22Rv1 (cell line): ENCODE measurements at regions not wholly inside any gene's neighbourhood (a gene's known extent, or its start where the extent isn't known, plus 50 kb on each side); places are given as distances from the start of the nearest gene placed in this dataset.

Experiments used
- CTCF ChIP-seq: fragments of 450-650 bp; IDR thresholded peaks from 2 replicates; pipeline ENCODE4 v1.5.1; 2017; ENCODE audit warnings: mild to moderate bottlenecking
- ZFX ChIP-seq: fragments of 450-650 bp; IDR thresholded peaks from 2 replicates; pipeline ENCODE4 v1.6.1; 2017; ENCODE audit warnings: antibody characterized with exemption, borderline replicate concordance

DNA sequence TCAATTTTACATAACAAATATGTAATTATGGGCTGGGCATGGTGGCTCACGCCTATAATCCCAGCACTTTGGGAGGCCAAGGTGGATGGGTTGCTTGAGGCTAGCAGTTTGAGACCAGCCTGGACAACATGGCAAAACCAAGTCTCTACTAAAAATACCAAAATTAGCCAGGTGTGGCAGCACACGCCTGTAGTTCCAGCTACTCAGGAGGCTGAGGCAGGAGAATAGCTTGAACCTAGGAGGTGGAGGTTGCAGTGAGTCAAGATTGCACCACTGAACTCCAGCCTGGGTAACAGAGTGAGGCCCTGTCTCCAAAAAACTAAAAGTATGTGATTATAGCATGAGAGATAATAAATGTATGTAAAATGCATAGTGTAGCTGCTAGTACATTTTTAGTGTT, 229.0 kb downstream of the PPARGC1A start:
- TF ChIP-seq CTCF (peak; percentile 38), ZFX (no peak)
